ENCODE measurements at regions not wholly inside any gene's neighbourhood (a gene's known extent, or its start where the extent isn't known, plus 50 kb on each side); places are given as distances from the start of the nearest gene placed in this dataset.
A peak's percentile ranks its signal among the peaks of the same experiment; 100 is the strongest.
"Not testable (repeated sequence)": the region's sequence is repeated elsewhere in the genome, so short reads cannot be mapped to it uniquely, and the experiment has no call there.

GRCh38 chr9:103407260-103407659 lies 412.1 kb downstream of the CYLC2 start:
- no peak for DNase-seq

- DNase-seq: no peak
These were observed 414.9 kb downstream of the CYLC2 start for GRCh38 chr9:103410059-103410458.

GRCh38 chr9:103427696-103428095 lies 432.6 kb downstream of the CYLC2 start:
- DNase-seq: no peak

- no peak for DNase-seq
These were observed 435.3 kb downstream of the CYLC2 start for GRCh38 chr9:103430469-103430868.

- no peak for DNase-seq
These were observed 436.7 kb downstream of the CYLC2 start for GRCh38 chr9:103431809-103432208.

GRCh38 chr9:103444176-103444575 lies 449.0 kb downstream of the CYLC2 start:
- DNase-seq: no peak

- no peak for DNase-seq
These were observed 463.7 kb downstream of the CYLC2 start for GRCh38 chr9:103458826-103459225.

GRCh38 chr9:103471241-103471640 lies 476.1 kb downstream of the CYLC2 start:
- DNase-seq: no peak

- DNase-seq: no peak
These were observed 479.0 kb downstream of the CYLC2 start for GRCh38 chr9:103474156-103474555.

GRCh38 chr9:103483471-103484096 lies 488.5 kb downstream of the CYLC2 start:
- no peak for DNase-seq

GRCh38 chr9:103485138-103485537 lies 490.0 kb downstream of the CYLC2 start:
- no peak for DNase-seq

- DNase-seq: no peak
These were observed 519.6 kb downstream of the CYLC2 start for GRCh38 chr9:103514767-103515166.

- DNase-seq: no peak
These were observed 527.3 kb downstream of the CYLC2 start for GRCh38 chr9:103522409-103522808.

- no peak for DNase-seq
These were observed 535.8 kb downstream of the CYLC2 start for GRCh38 chr9:103530934-103531333.

GRCh38 chr9:103533318-103533717 lies 538.2 kb downstream of the CYLC2 start:
- no peak for DNase-seq

- DNase-seq: no peak
These were observed 542.3 kb downstream of the CYLC2 start for GRCh38 chr9:103537426-103537825.

- DNase-seq: no peak
These were observed 548.8 kb upstream of the SMC2 start for GRCh38 chr9:103545260-103545659.

GRCh38 chr9:103552712-103553111 lies 541.4 kb upstream of the SMC2 start:
- DNase-seq: no peak

- no peak for DNase-seq
These were observed 520.1 kb upstream of the SMC2 start for GRCh38 chr9:103574056-103574455.

GRCh38 chr9:103586721-103587120 lies 507.4 kb upstream of the SMC2 start:
- DNase-seq: no peak

GRCh38 chr9:103601287-103601686 lies 492.8 kb upstream of the SMC2 start:
- DNase-seq: no peak

GRCh38 chr9:103611950-103612349 lies 482.2 kb upstream of the SMC2 start:
- DNase-seq: not testable (repeated sequence)

GRCh38 chr9:103615994-103616393 lies 478.1 kb upstream of the SMC2 start:
- peak; percentile 40 for DNase-seq

GRCh38 chr9:103617046-103617445 lies 477.1 kb upstream of the SMC2 start:
- DNase-seq: no peak

GRCh38 chr9:103625161-103625804 lies 468.8 kb upstream of the SMC2 start:
- no peak for DNase-seq

Data from femur (tissue), 1 donor.